Urothelium cell line (cell line): ENCODE measurements at regions not wholly inside any gene's neighbourhood (a gene's known extent, or its start where the extent isn't known, plus 50 kb on each side); places are given as distances from the start of the nearest gene placed in this dataset.

Source experiments
- DNase-seq: peaks from one replicate; pipeline ENCODE4 v3.0.0; 2011; ENCODE audit warnings: low spot score, mixed read lengths
- FAIRE-seq: peaks from 2 replicates; lab custom pipeline; 2011; peaks lifted over from hg19 to GRCh38; lab: Jason Lieb, UNC

DNA sequence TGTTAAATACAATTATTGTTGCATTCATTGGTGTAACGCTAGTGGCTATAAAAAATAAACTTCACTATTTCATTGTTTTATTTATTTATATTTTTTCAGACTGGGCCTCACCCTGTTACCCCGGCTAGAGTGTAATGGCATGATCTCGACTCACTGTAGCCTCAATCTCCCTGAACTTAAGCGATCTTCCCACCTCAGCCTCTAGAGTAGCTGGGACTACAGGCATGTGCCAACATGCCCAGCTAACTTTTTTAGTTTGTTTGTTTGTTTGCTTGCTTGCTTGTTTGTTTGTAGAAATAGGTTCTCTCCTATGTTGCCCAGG, 387.4 kb upstream of the PTBP2 start:
- no peak for FAIRE-seq

DNA sequence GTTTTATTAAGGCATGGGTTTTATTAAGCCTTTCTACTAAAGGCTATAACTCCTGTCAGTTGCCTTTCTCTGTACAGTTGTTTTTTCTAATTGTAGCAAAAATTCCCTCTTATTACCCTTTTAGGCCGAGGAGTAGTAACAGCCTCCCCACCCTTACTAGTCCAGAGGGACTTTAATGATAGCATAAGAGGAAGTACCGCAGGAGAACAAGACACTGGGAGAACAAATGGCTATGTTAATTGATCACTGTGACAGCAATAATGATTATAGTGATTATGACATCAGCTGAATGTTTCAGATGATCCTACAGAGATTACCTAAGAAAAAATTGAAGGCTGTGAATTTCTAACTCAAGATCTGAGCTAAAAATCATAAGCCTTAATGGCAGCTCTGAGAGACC, 383.0 kb upstream of the PTBP2 start:
- FAIRE-seq (no peak), DNase-seq (no peak)

More for the DNA sequence above, 387.4 kb upstream of the PTBP2 start:
- DNase-seq = no peak

DNA sequence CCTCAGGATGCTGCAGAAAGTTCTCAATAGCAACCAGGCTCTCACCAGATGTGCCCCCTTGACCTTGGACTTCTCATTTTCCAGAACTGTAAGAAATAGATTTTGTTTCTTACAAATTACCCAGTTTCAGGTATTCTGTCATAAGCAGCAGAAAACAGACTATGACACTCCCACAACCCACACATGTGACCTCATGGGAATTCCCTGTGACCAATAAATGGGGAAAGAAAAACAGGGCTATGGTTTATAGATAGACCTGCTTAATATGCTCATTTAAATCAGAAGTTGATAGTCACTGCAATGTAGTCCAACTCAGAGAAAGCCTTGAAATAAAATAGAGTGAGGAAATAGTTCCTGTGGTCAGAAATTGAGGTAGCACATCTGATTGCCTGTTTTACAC, 380.9 kb upstream of the PTBP2 start:
- DNase-seq (no peak), FAIRE-seq (no peak)

DNA sequence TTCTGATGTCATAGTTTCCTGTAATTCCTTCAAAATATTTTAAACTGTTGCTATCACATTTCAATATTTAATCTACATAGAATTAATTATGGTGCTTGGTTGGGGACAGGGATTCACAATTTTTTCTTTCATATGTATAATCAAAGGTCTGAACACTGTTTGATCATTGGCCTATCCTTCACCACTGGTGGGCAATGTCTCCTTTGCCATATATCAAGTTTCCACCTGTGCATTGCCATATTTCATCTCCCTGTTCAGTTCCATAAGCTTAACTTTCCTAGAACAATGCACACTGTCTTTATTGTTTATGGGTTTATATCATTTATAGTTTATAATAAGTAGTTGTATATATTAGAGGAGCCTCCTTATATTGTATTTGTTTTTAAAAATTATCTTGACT, 374.9 kb upstream of the PTBP2 start:
- FAIRE-seq (no peak), DNase-seq (no peak)

DNA sequence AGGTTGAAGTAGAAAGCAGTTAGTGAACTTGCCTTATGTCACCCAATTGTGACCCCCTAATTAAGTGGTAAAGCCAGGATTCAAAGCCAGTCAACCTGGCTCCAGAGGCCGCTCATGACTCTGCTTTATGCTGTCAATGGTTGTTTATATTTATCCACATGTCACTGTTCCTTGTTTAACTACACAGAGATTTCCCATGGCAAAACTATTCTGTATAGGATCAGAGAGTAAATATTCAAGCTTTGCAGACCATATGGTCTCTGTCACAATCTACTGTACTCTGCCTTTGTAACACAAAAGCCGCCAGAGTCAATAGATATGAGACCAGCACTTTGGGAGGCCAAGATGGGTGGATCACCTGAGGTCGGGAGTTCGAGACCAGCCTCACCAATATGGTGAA, 371.7 kb upstream of the PTBP2 start:
- DNase-seq (no peak), FAIRE-seq (no peak)

DNA sequence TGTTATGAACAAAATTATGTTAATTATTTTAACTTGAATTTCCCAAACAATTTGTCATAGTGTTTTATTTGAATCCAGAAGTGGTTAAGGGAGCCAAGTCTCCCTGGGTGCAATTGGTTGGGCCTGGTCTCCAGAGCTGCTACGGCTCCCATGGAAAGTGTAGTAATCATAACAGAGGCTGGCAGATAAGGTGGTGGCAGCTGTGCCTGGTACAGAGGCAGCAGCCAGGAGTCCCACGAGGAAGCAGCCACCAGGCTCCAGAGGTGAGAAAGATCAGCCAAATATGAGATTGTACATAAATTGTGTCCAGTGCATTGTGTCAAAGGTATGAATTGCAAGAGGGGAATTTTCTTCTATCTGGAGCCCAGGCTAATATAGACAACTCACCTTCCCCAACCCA, 368.9 kb upstream of the PTBP2 start:
- DNase-seq = no peak
- FAIRE-seq = no peak

DNA sequence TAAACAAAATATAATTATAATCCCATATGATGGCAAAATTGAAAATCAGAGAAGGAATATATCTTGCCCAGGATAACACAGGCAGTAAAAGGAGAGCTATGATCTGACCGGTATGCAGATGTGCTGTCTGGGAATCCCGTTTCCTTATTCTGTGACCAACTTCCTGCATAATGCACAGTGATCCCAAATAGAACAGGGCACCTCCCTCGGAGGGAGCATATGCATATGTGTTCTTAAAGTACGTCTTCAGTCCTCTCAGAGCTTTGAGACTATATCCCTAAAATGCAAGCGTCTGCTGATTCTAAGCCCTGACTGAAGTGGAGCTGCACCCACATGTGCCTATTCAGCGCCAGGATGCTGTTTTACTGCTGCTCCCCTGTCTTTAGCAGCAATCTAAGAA, 366.1 kb upstream of the PTBP2 start:
- FAIRE-seq = no peak
- no peak for DNase-seq

DNA sequence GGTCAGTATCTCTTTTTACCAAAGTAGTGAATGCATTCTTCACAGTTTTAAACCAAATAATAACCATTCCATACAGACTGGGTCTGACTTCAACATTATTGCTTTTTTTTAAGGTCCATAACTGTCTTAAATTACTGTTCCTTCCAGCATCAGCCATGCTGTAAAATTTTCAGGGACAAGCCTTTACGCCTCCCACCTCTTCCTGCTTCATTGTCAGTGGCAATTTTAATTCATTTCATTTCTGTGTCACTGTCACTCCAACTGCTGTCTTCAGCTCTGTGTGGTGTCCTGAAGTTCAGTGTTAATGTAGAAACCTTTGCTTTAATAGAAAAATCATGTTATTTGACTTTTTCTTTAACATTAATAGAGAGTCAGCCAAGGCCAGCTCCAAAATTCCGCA, 365.6 kb upstream of the PTBP2 start:
- DNase-seq (no peak), FAIRE-seq (no peak)

DNA sequence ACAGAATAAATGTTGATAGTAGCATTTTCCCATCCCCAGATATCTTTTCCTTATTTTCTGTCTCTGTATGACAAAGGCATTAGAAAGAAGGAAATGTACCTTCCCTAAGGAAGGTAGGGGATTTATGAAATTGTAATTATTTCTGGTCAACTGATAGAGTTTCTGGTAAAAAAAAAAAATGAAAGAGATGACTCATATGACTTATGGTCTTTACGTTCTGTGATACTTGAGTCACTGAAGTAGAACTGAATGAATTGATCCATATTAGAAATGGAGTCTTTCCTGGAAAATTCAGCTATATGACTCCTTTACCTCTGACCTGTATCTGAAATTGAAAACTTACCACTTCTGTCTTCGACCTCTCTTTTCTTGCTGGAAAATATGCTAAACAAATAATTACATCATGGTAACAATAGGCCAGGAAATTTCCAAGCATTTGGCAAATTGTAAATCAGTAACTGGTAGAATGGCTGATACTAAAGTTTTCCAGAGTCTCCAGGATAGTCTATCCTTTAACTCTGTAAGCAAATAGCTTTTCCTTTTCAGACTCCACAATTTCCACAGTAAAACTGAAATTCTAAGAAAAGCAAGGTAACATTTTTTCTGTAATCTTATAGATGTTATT, 364.3 kb upstream of the PTBP2 start:
- DNase-seq (no peak), FAIRE-seq (no peak)

DNA sequence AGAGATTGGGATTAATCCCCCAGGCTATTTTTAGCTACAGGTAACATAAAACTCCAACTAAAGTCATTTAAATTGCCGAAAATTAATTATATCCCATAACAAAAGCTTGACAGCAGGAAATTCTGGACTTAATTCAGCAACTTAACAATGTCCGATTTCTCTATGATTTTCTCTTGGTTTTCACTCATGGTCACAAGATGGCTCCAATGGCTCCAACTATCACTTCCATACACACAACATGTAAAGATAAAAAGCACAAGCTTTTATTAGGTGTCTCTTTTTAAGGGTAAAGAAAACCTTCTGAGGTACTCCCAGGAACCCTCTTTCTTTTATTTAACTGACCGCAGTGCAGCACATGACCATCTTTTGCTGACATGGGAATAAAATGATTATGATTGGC, 363.5 kb upstream of the PTBP2 start:
- DNase-seq (no peak), FAIRE-seq (no peak)

DNA sequence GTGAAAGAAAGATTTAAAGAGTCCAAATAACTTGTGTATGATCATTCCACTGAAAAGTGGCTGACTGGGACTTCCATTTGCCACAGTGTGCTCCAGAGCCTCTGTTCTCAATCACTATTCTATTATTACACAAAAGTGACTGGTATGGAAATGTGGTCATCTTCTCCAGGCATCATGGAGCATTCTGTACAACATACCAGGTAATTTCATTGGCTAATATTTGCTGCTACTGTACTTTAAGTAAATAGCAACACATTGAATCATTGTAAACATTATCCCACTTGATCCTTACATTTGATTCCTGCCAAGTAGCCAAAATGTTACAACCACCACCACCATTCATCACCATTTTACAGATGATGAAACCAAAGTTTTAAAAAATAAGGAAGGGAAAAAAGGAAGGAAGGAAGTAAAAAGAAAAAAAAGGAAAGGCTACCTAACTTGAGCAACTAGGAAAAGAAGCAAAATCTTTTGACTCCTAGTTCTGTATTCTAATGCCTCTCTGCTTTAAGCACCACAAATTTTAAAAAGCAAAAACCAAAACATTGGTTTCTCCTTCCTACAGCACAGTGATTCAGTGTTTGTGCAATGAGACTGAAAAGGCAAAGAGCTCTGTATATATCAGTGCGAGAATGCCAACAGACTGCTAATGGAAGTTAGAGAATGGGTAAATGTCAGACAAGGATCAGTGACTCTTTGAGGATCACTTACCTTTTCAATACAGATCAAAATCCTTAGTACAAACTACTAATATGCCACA, 361.4 kb upstream of the PTBP2 start:
- FAIRE-seq (no peak), DNase-seq (no peak)

DNA sequence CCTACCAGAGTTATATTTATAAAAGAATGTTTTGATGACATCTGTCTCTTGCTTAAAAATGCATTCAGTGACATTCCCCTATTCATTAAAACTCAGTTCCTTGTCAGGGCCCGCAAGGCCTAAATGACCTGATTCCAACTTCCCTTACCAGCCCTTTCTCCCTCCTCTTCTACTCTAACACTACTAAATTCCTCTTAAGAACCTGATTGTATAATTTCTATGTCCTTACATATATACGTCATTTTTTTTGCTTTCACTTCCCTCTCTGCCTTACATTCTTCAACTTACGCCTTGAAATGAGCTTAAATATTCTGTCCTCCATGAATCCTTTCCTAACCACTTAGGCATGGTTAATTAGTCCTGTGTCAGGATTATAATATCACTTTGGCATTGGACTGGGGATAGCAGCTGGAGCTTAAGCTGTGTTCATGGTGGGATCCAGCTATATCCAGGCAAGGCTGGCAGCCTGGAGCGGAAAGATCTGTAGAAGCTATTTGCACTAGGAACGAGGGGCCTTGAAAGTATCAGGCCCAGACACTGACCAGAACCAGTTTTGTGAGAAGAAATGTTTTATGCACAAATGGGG, 360.2 kb upstream of the PTBP2 start:
- no peak for FAIRE-seq

DNA sequence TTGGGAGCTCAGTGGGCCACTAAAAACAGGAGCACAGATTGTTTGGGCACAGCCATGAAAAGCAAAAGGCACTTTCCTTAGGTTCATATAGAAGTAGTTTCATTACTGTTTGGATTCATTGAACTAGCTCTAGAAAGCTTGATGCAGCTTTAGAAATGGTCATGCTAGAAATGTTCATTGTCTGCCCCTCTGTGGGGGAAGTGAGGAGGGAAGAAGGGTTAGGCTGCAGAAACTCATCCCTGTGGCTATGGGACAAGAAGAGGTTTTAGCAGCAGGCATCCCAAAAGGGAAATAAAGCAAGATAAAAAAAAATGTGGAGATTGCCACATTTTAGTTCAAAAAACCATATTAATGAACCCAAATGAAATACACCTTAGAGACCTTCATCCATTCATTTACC, 359.6 kb upstream of the PTBP2 start:
- DNase-seq (no peak), FAIRE-seq (no peak)

More for the DNA sequence above, 360.2 kb upstream of the PTBP2 start:
- DNase-seq = no peak

DNA sequence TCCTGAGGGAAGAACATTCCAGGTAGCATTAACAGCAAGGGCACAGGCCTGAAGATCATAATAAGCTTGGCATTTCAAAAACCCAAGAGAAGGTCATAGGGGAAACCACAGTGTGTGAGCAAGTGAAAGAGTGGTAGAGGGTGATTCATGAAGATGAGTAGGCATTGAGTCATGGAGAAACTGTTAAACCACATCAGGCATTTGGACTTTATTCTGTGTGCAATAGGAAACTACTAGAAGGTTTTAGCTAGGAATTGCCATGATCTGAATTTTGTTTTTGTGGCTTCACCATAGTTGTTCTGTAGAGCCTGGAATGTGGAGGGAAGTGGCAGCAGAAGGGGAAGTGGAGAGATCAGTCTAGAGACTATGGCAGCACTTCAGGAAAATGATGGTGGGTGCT, 359.0 kb upstream of the PTBP2 start:
- peak; percentile 81 for DNase-seq
- FAIRE-seq = peak; percentile 69

DNA sequence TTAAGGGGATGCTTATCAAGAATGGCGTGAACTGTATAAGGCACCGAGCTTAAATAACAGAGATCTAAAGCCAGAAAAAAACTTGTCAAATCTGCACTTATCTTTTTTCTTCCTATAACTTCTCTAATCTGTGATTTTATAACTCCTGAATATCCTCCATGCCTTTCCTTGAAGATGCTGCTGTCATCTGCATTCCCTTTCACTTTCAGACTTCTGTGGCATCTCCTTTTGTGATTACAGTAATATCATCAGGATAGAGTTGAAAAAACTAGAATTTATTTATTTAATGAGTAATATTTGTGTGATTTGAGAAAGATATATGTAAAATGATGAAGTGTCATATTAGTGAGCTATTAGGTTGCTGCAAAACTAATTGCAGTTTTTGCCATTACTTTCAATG, 357.8 kb upstream of the PTBP2 start:
- DNase-seq (no peak), FAIRE-seq (no peak)

DNA sequence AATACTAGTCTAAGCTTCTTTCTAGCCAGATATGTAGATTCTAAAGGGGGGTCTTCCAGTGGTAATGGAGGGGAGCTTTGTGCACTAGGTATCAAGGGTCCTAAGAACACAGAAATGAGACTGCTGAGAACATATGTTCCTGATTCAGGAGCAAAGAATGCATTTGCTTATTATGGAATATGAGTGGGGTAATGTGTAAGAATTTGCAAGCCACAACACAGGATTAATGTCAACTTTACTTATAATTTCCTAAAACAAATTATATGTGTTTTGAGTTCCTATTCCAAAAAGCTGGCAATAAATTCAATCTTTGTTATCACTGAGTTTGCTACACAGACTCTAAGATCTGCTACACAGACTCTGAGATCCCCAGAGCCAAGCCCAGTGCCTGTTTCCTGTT, 357.0 kb upstream of the PTBP2 start:
- FAIRE-seq = no peak
- DNase-seq = no peak

DNA sequence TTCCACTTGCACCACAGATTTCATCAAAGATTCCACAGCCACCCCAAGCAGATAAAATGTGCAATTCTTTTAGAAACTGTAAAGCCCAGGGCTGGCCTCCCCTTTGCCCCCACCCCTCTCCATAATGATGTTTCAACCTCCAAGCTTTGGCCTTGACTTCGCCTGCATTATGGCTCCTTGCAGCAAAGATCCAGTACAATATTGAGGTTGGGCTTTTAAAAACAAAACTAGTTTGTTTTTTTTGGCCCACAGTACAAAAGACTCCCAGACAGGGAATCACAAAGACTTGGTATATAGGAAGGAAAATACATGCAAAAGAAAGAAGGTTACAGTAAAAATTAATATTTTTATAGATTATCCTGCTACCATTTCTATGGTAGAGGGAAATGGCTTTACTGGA, 356.5 kb upstream of the PTBP2 start:
- no peak for FAIRE-seq
- no peak for DNase-seq

DNA sequence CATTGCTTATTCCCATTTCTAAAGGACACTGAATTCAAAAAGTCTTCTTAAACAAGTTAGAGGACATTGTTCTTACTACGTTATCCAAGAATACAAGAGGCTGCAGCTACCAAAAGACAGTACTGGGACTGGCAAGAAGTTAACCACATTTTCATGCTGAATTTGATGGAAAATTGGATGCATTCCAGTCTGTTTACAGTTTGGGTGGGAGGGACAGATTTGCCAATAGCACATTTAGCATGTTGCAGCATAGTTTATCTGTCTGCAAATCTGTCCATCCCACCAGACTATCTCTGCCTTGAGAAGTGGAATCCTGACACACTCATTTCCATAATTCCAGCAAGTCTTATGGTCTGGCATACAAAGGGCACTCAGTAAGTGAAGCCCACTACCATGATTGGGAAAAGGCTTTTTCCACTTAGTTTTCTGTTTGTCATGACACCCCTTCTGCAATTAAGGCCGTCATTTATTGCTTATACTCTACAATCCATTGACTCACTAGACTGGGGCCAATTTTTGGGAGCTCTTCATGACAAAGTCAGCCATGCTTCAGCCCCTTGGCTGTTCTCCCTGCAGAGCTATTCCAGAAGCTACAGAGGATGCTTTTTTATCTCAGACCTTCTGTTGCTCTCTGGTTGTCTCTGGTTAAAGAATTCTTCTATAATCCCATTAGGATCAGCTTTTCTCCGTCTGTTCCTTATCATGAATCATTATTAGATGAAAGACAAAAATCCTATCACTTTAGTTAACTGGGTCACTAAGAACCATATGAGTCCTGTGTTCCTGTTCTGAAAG, 355.8 kb upstream of the PTBP2 start:
- no peak for FAIRE-seq
- DNase-seq = no peak

DNA sequence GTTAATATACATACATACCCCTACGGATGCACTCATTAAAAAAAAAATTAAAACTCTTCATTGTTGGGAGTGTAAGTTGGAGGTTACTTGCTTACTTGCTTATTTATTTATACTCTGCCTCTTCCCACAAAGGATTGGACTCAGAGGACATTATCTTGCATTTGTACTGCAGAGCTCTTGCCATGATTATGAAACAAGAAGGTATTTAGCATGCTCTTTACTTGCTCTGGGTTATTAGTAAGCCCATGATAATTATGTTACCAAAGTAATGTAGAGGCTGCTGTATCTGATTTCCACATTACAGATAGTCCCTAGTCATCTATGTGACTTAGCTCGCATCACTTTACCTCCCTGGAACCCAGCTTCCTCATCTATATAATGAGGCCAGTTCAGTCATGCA, 355.1 kb upstream of the PTBP2 start:
- FAIRE-seq (no peak), DNase-seq (no peak)

DNA sequence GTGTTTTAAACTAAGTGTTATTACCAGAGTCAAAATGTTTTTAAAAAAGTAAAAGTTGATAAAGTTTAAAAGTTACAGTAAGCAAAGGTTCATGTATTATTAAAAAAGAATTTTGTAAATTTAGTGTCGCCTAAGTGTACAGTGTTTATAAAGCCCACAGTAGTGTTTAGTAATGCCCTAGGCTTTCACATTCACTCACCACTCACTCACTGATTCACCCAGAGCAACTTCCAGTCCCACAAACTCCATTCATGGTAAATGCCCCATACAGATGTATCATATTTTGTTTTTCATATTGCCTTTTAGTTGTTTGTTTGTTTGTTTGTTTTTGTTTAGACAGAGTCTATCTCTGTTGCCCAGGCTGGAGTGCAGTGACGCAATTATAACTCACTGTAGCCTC, 353.8 kb upstream of the PTBP2 start:
- no peak for FAIRE-seq
- no peak for DNase-seq

DNA sequence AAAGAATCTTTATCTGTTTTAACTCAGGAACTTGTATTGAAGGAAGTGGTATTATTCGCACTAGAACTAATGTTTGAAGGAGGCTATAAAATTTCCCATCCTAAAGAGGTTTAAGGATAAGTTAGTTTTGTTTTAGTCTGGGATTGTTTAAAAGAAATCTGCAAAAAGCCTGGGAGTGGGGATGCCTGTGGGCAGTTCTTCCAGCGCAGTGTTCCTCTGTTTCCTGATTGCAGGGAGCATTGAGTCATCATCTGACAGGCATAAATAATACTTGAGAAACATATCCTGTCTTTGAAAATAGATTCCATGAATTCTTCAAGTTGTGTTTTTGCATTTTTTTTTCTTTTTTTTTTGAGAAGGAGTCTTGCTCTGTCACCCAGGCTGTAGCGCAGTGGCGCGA, 350.8 kb upstream of the PTBP2 start:
- no peak for FAIRE-seq
- DNase-seq = peak; percentile 70

DNA sequence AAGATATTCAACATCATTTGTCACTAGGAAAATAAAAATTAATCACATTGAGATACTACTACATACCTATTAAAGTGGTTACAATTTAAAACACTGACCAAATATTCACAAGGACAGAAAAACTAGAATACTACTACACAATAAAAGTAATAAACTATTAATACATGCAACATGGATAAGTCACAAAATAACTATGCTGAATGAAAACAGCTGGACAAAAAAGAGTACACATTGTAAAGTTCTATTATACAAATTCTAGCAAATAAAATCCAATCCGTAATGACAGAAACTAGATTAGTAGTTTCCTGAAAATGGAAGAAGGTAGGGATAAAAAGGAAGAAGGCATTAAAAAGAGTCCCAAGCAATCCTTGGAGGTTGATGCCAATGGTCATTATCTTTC, 348.7 kb upstream of the PTBP2 start:
- DNase-seq = no peak
- FAIRE-seq = no peak
